ENCODE measurements at regions not wholly inside any gene's neighbourhood (a gene's known extent, or its start where the extent isn't known, plus 50 kb on each side); places are given as distances from the start of the nearest gene placed in this dataset.
"Not testable (repeated sequence)": the region's sequence is repeated elsewhere in the genome, so short reads cannot be mapped to it uniquely, and the experiment has no call there.

GRCh38 chr5:57082441-57083067 lies 91.3 kb upstream of the GPBP1 start:
- H3K9me3 Mint-ChIP-seq = peaks cover 0 to 8% (median 0%) of the 10 kb centered on the region in 7 donors
- H3K4me2 ChIP-seq (replicated peaks; ENCODE audit: extremely low read depth, low read length, poor library complexity, severe bottlenecking) = no peak overlapping the region
- no peak overlapping the region for H3K4me3 ChIP-seq (replicated peaks in 1 of 3; ENCODE audit: low read depth in 2 of 3, low read length in 3 of 3)
- H3K4me3 Mint-ChIP-seq = no peak overlapping the region
- no peak overlapping the region for H3K27ac ChIP-seq (ENCODE audit: low read depth in 1 of 2, low read length in 2 of 2)
- no peak overlapping the region for H2AFZ ChIP-seq (ENCODE audit: insufficient read depth, low read depth, low read length, poor library complexity, severe bottlenecking)
- no peaks in the 10 kb centered on the region for H3K4me1 ChIP-seq (ENCODE audit: control insufficient read depth in 1 of 2, insufficient read depth in 2 of 2, low read length in 2 of 2)
- H3K27ac Mint-ChIP-seq = no peak overlapping the region
- no peaks in the 10 kb centered on the region for H4K20me1 ChIP-seq (ENCODE audit: insufficient read depth, low read length)
- H3K27me3 ChIP-seq (ENCODE audit: control insufficient read depth in 2 of 2, insufficient read depth in 2 of 2, low read length in 2 of 2) = no peaks in the 10 kb centered on the region
- WGBS (ENCODE audit: insufficient coverage) = 85% methylated on average over 5 of the region's 7 CpGs
- H3K4me1 Mint-ChIP-seq = no peaks in the 10 kb centered on the region
- TF ChIP-seq, protein P1, sequence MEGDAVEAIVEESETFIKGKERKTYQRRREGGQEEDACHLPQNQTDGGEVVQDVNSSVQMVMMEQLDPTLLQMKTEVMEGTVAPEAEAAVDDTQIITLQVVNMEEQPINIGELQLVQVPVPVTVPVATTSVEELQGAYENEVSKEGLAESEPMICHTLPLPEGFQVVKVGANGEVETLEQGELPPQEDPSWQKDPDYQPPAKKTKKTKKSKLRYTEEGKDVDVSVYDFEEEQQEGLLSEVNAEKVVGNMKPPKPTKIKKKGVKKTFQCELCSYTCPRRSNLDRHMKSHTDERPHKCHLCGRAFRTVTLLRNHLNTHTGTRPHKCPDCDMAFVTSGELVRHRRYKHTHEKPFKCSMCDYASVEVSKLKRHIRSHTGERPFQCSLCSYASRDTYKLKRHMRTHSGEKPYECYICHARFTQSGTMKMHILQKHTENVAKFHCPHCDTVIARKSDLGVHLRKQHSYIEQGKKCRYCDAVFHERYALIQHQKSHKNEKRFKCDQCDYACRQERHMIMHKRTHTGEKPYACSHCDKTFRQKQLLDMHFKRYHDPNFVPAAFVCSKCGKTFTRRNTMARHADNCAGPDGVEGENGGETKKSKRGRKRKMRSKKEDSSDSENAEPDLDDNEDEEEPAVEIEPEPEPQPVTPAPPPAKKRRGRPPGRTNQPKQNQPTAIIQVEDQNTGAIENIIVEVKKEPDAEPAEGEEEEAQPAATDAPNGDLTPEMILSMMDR (IDR thresholded peaks at IDR 0.05) = no peak
- H3K79me2 ChIP-seq (ENCODE audit: insufficient read depth, low read length) = no peaks in the 10 kb centered on the region
- peaks cover 4 to 8% (median 5%) of the 10 kb centered on the region in 3 donors for H3K27me3 Mint-ChIP-seq (ENCODE audit: low read depth in 3 of 3)
- H3K9ac ChIP-seq (ENCODE audit: insufficient read depth, low read length, poor library complexity, severe bottlenecking) = no peak overlapping the region
- H3K36me3 ChIP-seq (replicated peaks in 1 of 2; ENCODE audit: control insufficient read depth in 1 of 2, insufficient read depth in 2 of 2, low read length in 2 of 2) = no peaks in the 10 kb centered on the region
- no peaks in the 10 kb centered on the region for H3K36me3 Mint-ChIP-seq
- intact Hi-C loops (cut with micrococcal nuclease) = no loop called here
- DNase-seq = no peak
- H3K9me3 ChIP-seq (replicated peaks in 1 of 2; ENCODE audit: control insufficient read depth in 1 of 2, insufficient read depth in 1 of 2, low read length in 2 of 2) = no peaks in the 10 kb centered on the region

DNA sequence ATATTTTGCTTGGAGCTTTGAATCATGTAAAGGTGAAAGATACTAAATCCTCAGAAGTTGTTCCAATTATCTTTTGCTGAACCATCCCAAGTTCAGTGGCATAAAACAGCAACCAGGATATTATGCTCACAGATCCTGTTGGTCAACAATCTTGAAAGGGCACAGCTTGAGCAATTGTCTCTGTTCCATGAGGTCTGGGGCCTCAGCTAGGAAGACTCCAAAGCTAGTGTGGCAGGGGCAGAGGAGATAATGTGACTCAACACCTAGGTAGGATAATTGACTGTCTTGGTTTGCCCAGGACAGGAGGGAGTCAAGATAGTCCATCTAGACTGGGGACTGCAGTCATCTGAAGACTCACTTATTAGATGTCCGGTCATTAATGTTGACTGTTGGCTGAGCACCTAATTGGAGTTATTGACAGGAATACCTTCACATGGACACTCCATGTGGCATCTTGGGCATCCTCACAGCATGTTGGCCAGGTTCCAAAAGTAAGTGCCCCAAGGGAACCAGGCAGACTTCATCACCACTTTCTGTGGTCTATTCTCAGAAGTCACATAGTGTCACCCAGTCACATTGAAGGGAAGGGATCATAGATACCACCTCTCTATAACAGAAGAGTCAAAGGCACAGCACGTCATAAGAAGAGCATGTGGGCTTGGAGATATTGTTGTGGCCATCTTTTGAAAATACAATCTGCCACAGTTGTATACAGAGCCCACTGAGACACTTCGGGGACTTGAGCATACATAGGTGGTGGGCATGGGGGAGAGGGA lies 88.4 kb upstream of the GPBP1 start:
- no peaks in the 10 kb centered on the region for H3K36me3 ChIP-seq (replicated peaks in 1 of 2; ENCODE audit: control insufficient read depth in 1 of 2, insufficient read depth in 2 of 2, low read length in 2 of 2)
- no peaks in the 10 kb centered on the region for H3K36me3 Mint-ChIP-seq
- H3K4me3 Mint-ChIP-seq = no peak overlapping the region
- no peaks in the 10 kb centered on the region for H4K20me1 ChIP-seq (ENCODE audit: insufficient read depth, low read length)
- no peak overlapping the region for H3K4me3 ChIP-seq (replicated peaks in 1 of 3; ENCODE audit: low read depth in 2 of 3, low read length in 3 of 3)
- H3K27ac ChIP-seq (ENCODE audit: low read depth in 1 of 2, low read length in 2 of 2) = no peak overlapping the region
- no peak for DNase-seq
- H3K9me3 ChIP-seq (replicated peaks in 1 of 2; ENCODE audit: control insufficient read depth in 1 of 2, insufficient read depth in 1 of 2, low read length in 2 of 2) = no peaks in the 10 kb centered on the region
- H3K79me2 ChIP-seq (ENCODE audit: insufficient read depth, low read length) = no peaks in the 10 kb centered on the region
- H3K27ac Mint-ChIP-seq = no peak overlapping the region
- no peaks in the 10 kb centered on the region for H3K4me1 ChIP-seq (ENCODE audit: control insufficient read depth in 1 of 2, insufficient read depth in 2 of 2, low read length in 2 of 2)
- no peak overlapping the region for H3K4me2 ChIP-seq (replicated peaks; ENCODE audit: extremely low read depth, low read length, poor library complexity, severe bottlenecking)
- H3K9me3 Mint-ChIP-seq = peaks cover 0 to 7% (median 0%) of the 10 kb centered on the region in 7 donors
- no peaks in the 10 kb centered on the region for H3K4me1 Mint-ChIP-seq
- TF ChIP-seq, protein P1 (IDR thresholded peaks at IDR 0.05) = no peak
- intact Hi-C loops (cut with micrococcal nuclease) = no loop called here
- peaks cover 4 to 8% (median 5%) of the 10 kb centered on the region in 3 donors for H3K27me3 Mint-ChIP-seq (ENCODE audit: low read depth in 3 of 3)
- no CpG with 5 or more reads among the region's 3 CpGs for WGBS (ENCODE audit: insufficient coverage)
- H3K9ac ChIP-seq (ENCODE audit: insufficient read depth, low read length, poor library complexity, severe bottlenecking) = no peak overlapping the region
- H2AFZ ChIP-seq (ENCODE audit: insufficient read depth, low read depth, low read length, poor library complexity, severe bottlenecking) = no peak overlapping the region
- no peaks in the 10 kb centered on the region for H3K27me3 ChIP-seq (ENCODE audit: control insufficient read depth in 2 of 2, insufficient read depth in 2 of 2, low read length in 2 of 2)

DNA sequence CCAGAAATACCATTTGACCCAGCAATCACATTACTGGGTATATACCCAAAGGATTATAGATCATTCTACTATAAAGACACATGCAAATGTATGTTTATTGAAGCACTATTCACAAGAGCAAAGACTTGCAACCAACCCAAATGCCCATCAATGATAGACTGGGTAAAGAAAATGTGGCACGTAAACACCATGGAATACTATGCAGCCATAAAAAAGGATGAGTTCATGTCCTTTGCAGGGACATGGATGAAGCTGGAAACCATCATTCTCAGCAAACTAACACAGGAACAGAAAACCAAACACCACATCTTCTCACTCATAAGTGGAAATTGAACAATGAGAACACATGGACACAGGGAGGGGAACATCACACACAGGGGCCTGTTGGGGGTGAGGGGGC lies 85.9 kb upstream of the GPBP1 start:
- H3K4me2 ChIP-seq (replicated peaks; ENCODE audit: extremely low read depth, low read length, poor library complexity, severe bottlenecking); intact Hi-C loops (cut with micrococcal nuclease); H3K27me3 Mint-ChIP-seq (ENCODE audit: low read depth in 3 of 3); H4K20me1 ChIP-seq (ENCODE audit: insufficient read depth, low read length); H3K4me3 ChIP-seq (replicated peaks in 1 of 3; ENCODE audit: low read depth in 2 of 3, low read length in 3 of 3); H3K9ac ChIP-seq (ENCODE audit: insufficient read depth, low read length, poor library complexity, severe bottlenecking); H3K4me1 Mint-ChIP-seq; H3K27ac Mint-ChIP-seq; H3K36me3 Mint-ChIP-seq; H3K27ac ChIP-seq (ENCODE audit: low read depth in 1 of 2, low read length in 2 of 2); H3K9me3 ChIP-seq (replicated peaks in 1 of 2; ENCODE audit: control insufficient read depth in 1 of 2, insufficient read depth in 1 of 2, low read length in 2 of 2); H3K79me2 ChIP-seq (ENCODE audit: insufficient read depth, low read length); H2AFZ ChIP-seq (ENCODE audit: insufficient read depth, low read depth, low read length, poor library complexity, severe bottlenecking); DNase-seq; H3K27me3 ChIP-seq (ENCODE audit: control insufficient read depth in 2 of 2, insufficient read depth in 2 of 2, low read length in 2 of 2); H3K4me1 ChIP-seq (ENCODE audit: control insufficient read depth in 1 of 2, insufficient read depth in 2 of 2, low read length in 2 of 2); H3K9me3 Mint-ChIP-seq; H3K36me3 ChIP-seq (replicated peaks in 1 of 2; ENCODE audit: control insufficient read depth in 1 of 2, insufficient read depth in 2 of 2, low read length in 2 of 2); H3K4me3 Mint-ChIP-seq: not testable (repeated sequence)
- WGBS (ENCODE audit: insufficient coverage) = no CpG with 5 or more reads among the region's 1 CpG

Data from CD14-positive monocyte (primary cell).